ENCODE measurements at regions not wholly inside any gene's neighbourhood (a gene's known extent, or its start where the extent isn't known, plus 50 kb on each side); places are given as distances from the start of the nearest gene placed in this dataset.

DNA sequence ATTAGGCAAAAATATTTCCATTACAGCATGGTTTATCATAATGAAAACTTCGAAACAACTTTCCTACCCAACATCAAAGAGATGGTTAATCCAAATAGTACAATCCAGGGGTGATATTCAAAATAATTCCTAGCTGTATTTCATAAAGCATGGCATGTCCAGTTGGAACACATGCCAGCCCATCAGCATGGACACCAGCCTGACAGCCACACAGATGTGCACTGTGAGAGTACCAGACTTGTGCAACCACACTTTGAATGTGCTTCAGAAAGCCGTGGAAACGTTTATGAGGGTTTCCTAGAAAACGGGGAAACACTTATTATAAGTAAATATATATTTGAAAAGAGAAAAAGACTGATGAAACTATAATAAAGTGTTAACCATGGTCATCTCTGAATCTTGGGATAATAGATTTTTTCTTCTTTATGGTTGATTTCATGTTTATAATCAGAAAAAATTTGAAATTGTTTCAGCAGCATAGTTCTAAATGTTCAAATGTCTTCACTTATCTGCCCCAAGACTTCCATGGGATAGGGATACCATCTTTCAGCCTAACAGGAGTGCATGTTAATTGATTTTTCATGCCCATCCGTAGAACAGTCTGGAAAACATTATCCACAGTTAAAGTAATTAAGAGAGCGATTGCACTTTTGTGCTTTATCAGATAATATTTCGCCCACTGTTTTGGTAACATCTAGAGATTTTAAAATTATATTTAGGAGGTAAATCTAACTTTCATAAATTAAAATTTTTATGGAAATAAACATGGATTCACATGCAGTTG lies 242.6 kb upstream of the IRS2 start (continued):
- TF ChIP-seq, protein P1, sequence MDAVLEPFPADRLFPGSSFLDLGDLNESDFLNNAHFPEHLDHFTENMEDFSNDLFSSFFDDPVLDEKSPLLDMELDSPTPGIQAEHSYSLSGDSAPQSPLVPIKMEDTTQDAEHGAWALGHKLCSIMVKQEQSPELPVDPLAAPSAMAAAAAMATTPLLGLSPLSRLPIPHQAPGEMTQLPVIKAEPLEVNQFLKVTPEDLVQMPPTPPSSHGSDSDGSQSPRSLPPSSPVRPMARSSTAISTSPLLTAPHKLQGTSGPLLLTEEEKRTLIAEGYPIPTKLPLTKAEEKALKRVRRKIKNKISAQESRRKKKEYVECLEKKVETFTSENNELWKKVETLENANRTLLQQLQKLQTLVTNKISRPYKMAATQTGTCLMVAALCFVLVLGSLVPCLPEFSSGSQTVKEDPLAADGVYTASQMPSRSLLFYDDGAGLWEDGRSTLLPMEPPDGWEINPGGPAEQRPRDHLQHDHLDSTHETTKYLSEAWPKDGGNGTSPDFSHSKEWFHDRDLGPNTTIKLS (IDR thresholded peaks at IDR 0.05; ENCODE audit: borderline replicate concordance, low read depth), result no peak
- TF ChIP-seq, protein P2, sequence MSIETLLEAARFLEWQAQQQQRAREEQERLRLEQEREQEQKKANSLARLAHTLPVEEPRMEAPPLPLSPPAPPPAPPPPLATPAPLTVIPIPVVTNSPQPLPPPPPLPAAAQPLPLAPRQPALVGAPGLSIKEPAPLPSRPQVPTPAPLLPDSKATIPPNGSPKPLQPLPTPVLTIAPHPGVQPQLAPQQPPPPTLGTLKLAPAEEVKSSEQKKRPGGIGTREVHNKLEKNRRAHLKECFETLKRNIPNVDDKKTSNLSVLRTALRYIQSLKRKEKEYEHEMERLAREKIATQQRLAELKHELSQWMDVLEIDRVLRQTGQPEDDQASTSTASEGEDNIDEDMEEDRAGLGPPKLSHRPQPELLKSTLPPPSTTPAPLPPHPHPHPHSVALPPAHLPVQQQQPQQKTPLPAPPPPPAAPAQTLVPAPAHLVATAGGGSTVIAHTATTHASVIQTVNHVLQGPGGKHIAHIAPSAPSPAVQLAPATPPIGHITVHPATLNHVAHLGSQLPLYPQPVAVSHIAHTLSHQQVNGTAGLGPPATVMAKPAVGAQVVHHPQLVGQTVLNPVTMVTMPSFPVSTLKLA (conservative IDR thresholded peaks at IDR 0.05), result no peak

DNA sequence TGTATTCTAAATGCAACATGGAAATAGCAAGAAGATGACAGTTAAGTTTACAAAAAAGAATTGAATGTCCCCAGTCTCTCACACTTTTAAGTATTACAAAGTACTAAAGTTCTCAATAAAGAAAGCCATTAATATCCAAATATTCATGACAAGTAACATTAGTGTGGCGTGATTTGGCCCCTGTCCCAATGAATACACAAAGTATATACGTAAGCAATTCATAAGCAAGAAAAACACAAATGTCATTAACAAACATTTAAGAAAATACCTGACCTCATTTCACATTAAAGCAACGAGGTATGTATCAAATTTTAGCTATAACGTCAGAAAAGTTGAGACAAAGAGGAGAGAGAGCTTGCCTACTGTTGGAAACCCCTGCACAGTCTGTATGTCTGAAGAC lies 241.9 kb upstream of the IRS2 start:
- CTCF ChIA-PET (ENCODE audit: low intra/inter-chr PET ratio), result no interaction called here
- Histone ChIP-seq H3K9ac (ENCODE audit: insufficient read depth in 1 of 2, low read depth in 2 of 2, low read length in 2 of 2) (no peak overlapping the region), H3K4me3 (no peak overlapping the region), H3K27ac (ENCODE audit: extremely low read depth, low read depth, low read length) (no peak overlapping the region), H3K4me2 (ENCODE audit: insufficient read depth, low read length) (no peak overlapping the region), H3K36me3 (ENCODE audit: control insufficient read depth, insufficient read depth, low read length) (no peaks in the 10 kb centered on the region), H3K9me3 (replicated peaks; ENCODE audit: control insufficient read depth, insufficient read depth, low read depth, low read length) (no peaks in the 10 kb centered on the region), H3K9me1 (ENCODE audit: control insufficient read depth, insufficient read depth, low read length) (no peaks in the 10 kb centered on the region), H3K4me1 (replicated peaks in 1 of 2; ENCODE audit: control insufficient read depth in 2 of 2, insufficient read depth in 2 of 2, low read length in 2 of 2) (no peaks in the 10 kb centered on the region; a peak in 1 of 5 replicates), H2AFZ (ENCODE audit: low read depth, low read length) (no peak overlapping the region), H3K79me2 (ENCODE audit: control insufficient read depth, insufficient read depth, low read length) (no peaks in the 10 kb centered on the region), H3K27me3 (ENCODE audit: control insufficient read depth in 2 of 2, insufficient read depth in 2 of 2, low read length in 2 of 2) (no peaks in the 10 kb centered on the region; a peak in 1 of 5 replicates), H4K20me1 (replicated peaks; ENCODE audit: control insufficient read depth, insufficient read depth, low read length) (no peaks in the 10 kb centered on the region)
- no peak for TF ChIP-seq NFRKB (IDR thresholded peaks at IDR 0.05; ENCODE audit: low read depth)
- TF ChIP-seq CAMTA2 (CRISPR knock-in tag; conservative IDR thresholded peaks at IDR 0.05), result no peak
- TF ChIP-seq ZNF57 (CRISPR knock-in tag; IDR thresholded peaks at IDR 0.05), result no peak
- TF ChIP-seq SMC3 (conservative IDR thresholded peaks at IDR 0.05; ENCODE audit: insufficient read depth, low read depth, low read length), result no peak
- TF ChIP-seq GTF2E2 (tag; IDR thresholded peaks at IDR 0.05), result no peak
- TF ChIP-seq, protein P3, sequence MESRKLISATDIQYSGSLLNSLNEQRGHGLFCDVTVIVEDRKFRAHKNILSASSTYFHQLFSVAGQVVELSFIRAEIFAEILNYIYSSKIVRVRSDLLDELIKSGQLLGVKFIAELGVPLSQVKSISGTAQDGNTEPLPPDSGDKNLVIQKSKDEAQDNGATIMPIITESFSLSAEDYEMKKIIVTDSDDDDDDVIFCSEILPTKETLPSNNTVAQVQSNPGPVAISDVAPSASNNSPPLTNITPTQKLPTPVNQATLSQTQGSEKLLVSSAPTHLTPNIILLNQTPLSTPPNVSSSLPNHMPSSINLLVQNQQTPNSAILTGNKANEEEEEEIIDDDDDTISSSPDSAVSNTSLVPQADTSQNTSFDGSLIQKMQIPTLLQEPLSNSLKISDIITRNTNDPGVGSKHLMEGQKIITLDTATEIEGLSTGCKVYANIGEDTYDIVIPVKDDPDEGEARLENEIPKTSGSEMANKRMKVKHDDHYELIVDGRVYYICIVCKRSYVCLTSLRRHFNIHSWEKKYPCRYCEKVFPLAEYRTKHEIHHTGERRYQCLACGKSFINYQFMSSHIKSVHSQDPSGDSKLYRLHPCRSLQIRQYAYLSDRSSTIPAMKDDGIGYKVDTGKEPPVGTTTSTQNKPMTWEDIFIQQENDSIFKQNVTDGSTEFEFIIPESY (CRISPR knock-in tag; IDR thresholded peaks at IDR 0.05), result no peak
- TF ChIP-seq STAT5B (CRISPR knock-in tag; IDR thresholded peaks at IDR 0.05), result no peak
- TF ChIP-seq SAP30 (IDR thresholded peaks at IDR 0.05; ENCODE audit: borderline replicate concordance, insufficient read depth, low read depth, low read length, poor library complexity, severe bottlenecking), result no peak
- POLR2A ChIA-PET, result no interaction called here
- BruUV-seq (replicated peaks), result no TSS peak
- intact Hi-C loops (cut with micrococcal nuclease), result no loop called here
- WGBS (ENCODE audit: insufficient coverage, low coverage, missing lambda C conversion rate), result 0% methylated on average over 4 of the region's 4 CpGs
- ATAC-seq (no peak), DNase-seq (ENCODE audit: extremely low read depth in 1 of 4, low spot score in 3 of 4) (no peak), FAIRE-seq (no peak)
- in situ Hi-C loops (cut with MboI), result no loop called here
